HTR-8/SVneo (cell line): ENCODE measurements at regions not wholly inside any gene's neighbourhood (a gene's known extent, or its start where the extent isn't known, plus 50 kb on each side); places are given as distances from the start of the nearest gene placed in this dataset.

Experiments
- DNase-seq: peaks from one replicate; pipeline ENCODE4 v3.0.0; 2011; ENCODE audit warnings: low spot score, mixed read lengths; ENCODE audit not compliant: insufficient read length
- FAIRE-seq: peaks from 2 replicates; lab custom pipeline; 2011; peaks lifted over from hg19 to GRCh38; lab: Jason Lieb, UNC

- DNase-seq: no peak
- FAIRE-seq: no peak
Observed at GRCh38 chr3:194277104-194277785, 73.9 kb downstream of the CPN2 start.

- DNase-seq: no peak
- no peak for FAIRE-seq
Observed at GRCh38 chr3:194277786-194278130, 73.4 kb downstream of the CPN2 start.

- FAIRE-seq: no peak
Observed at GRCh38 chr3:194278186-194278845, 72.8 kb downstream of the CPN2 start.

GRCh38 chr3:194279101-194279500 is 72.0 kb downstream of the CPN2 start:
- no peak for FAIRE-seq
- no peak for DNase-seq

More at GRCh38 chr3:194278186-194278845, 72.8 kb downstream of the CPN2 start:
- DNase-seq: no peak

GRCh38 chr3:194279701-194280360 is 71.3 kb downstream of the CPN2 start:
- no peak for DNase-seq
- no peak for FAIRE-seq

- FAIRE-seq (no peak), DNase-seq (no peak)
Observed at GRCh38 chr3:194280777-194281176, 70.4 kb downstream of the CPN2 start.

- FAIRE-seq: no peak
- no peak for DNase-seq
Observed at GRCh38 chr3:194281306-194281705, 69.8 kb downstream of the CPN2 start.

- DNase-seq: no peak
- no peak for FAIRE-seq
Observed at GRCh38 chr3:194281766-194282165, 69.4 kb downstream of the CPN2 start.

GRCh38 chr3:194282436-194283122 is 68.5 kb downstream of the CPN2 start:
- no peak for FAIRE-seq
- DNase-seq: no peak

- FAIRE-seq: no peak
Observed at GRCh38 chr3:194283221-194284006, 67.7 kb downstream of the CPN2 start.

GRCh38 chr3:194284351-194284750 is 66.8 kb downstream of the CPN2 start:
- FAIRE-seq: no peak
- DNase-seq: no peak

More at GRCh38 chr3:194283221-194284006, 67.7 kb downstream of the CPN2 start:
- DNase-seq: no peak

GRCh38 chr3:194285024-194285849 is 65.9 kb downstream of the CPN2 start:
- no peak for DNase-seq
- FAIRE-seq: peak; percentile 83

- no peak for FAIRE-seq
- DNase-seq: no peak
Observed at GRCh38 chr3:194285850-194286197, 65.3 kb downstream of the CPN2 start.

GRCh38 chr3:194286375-194287146 is 64.6 kb downstream of the CPN2 start:
- DNase-seq (no peak), FAIRE-seq (no peak)

- FAIRE-seq: no peak
- DNase-seq: no peak
Observed at GRCh38 chr3:194287374-194287773, 63.8 kb downstream of the CPN2 start.

GRCh38 chr3:194287977-194288706 is 63.0 kb downstream of the CPN2 start:
- FAIRE-seq: no peak
- no peak for DNase-seq
